Liver (tissue), 3 donors: ENCODE measurements at regions not wholly inside any gene's neighbourhood (a gene's known extent, or its start where the extent isn't known, plus 50 kb on each side); places are given as distances from the start of the nearest gene placed in this dataset.

Experiments
- FOXA2 ChIP-seq: IDR thresholded peaks from 2 replicates; pipeline ENCODE4 v1.6.1; 2016; ENCODE audit warnings: antibody characterized with exemption
- JUND ChIP-seq, 2 donors: IDR thresholded peaks; 2 replicates each; pipeline ENCODE4 v1.6.1; 2016; ENCODE audit warnings: antibody characterized with exemption in 2 of 2
- RAD21 ChIP-seq, 2 donors: IDR thresholded peaks; 2 replicates each; pipeline ENCODE4 v1.6.1; 2016; ENCODE audit warnings: antibody characterized with exemption in 2 of 2, mild to moderate bottlenecking in 2 of 2
- SP1 ChIP-seq: IDR thresholded peaks from 2 replicates; pipeline ENCODE4 v1.6.1; 2018; ENCODE audit warnings: antibody characterized with exemption, mild to moderate bottlenecking
- TAF1 ChIP-seq: conservative IDR thresholded peaks from 2 replicates; pipeline ENCODE4 v1.6.1; 2016; ENCODE audit warnings: antibody characterized with exemption, mild to moderate bottlenecking
- TF ChIP-seq, protein P1 (sequence below): IDR thresholded peaks from 2 replicates; pipeline ENCODE4 v1.6.1; 2016; ENCODE audit warnings: antibody characterized with exemption, mild to moderate bottlenecking
- TF ChIP-seq, protein P2 (sequence below): fragments of 150-350 bp; IDR thresholded peaks from 2 replicates; pipeline ENCODE4 v1.5.1; 2017; ENCODE audit warnings: improper control_type of control experiment, low read depth, low read length; ENCODE audit not compliant: missing input control
- TF ChIP-seq, protein P3 (sequence below): IDR thresholded peaks from 2 replicates; pipeline ENCODE4 v1.6.1; 2016; ENCODE audit warnings: antibody characterized with exemption
- donor health status: healthy.
- donor health status: healthy.

DNA sequence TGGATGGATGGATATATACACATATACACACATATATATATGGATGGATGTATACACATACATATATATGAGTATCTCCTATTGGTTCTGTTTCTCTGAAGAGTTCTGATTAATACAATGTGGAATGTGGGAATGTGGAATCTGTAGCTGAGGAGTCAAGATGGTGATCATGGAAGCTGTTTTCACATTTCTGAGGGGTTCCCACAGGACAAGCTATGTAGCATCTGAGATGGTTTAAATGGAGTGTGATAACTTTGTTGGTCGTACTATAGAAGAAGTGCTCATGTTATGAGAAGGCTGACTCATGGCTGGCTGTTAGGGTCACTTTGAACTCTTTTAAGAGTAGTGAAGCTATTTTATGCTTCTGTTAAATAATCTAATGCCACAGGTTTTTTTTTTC lies 279.7 kb downstream of the MEIS1 start:
- TF ChIP-seq, protein P1, sequence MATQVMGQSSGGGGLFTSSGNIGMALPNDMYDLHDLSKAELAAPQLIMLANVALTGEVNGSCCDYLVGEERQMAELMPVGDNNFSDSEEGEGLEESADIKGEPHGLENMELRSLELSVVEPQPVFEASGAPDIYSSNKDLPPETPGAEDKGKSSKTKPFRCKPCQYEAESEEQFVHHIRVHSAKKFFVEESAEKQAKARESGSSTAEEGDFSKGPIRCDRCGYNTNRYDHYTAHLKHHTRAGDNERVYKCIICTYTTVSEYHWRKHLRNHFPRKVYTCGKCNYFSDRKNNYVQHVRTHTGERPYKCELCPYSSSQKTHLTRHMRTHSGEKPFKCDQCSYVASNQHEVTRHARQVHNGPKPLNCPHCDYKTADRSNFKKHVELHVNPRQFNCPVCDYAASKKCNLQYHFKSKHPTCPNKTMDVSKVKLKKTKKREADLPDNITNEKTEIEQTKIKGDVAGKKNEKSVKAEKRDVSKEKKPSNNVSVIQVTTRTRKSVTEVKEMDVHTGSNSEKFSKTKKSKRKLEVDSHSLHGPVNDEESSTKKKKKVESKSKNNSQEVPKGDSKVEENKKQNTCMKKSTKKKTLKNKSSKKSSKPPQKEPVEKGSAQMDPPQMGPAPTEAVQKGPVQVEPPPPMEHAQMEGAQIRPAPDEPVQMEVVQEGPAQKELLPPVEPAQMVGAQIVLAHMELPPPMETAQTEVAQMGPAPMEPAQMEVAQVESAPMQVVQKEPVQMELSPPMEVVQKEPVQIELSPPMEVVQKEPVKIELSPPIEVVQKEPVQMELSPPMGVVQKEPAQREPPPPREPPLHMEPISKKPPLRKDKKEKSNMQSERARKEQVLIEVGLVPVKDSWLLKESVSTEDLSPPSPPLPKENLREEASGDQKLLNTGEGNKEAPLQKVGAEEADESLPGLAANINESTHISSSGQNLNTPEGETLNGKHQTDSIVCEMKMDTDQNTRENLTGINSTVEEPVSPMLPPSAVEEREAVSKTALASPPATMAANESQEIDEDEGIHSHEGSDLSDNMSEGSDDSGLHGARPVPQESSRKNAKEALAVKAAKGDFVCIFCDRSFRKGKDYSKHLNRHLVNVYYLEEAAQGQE: no peak
- TF ChIP-seq, protein P2, sequence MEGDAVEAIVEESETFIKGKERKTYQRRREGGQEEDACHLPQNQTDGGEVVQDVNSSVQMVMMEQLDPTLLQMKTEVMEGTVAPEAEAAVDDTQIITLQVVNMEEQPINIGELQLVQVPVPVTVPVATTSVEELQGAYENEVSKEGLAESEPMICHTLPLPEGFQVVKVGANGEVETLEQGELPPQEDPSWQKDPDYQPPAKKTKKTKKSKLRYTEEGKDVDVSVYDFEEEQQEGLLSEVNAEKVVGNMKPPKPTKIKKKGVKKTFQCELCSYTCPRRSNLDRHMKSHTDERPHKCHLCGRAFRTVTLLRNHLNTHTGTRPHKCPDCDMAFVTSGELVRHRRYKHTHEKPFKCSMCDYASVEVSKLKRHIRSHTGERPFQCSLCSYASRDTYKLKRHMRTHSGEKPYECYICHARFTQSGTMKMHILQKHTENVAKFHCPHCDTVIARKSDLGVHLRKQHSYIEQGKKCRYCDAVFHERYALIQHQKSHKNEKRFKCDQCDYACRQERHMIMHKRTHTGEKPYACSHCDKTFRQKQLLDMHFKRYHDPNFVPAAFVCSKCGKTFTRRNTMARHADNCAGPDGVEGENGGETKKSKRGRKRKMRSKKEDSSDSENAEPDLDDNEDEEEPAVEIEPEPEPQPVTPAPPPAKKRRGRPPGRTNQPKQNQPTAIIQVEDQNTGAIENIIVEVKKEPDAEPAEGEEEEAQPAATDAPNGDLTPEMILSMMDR: no peak
- TF ChIP-seq, protein P3, sequence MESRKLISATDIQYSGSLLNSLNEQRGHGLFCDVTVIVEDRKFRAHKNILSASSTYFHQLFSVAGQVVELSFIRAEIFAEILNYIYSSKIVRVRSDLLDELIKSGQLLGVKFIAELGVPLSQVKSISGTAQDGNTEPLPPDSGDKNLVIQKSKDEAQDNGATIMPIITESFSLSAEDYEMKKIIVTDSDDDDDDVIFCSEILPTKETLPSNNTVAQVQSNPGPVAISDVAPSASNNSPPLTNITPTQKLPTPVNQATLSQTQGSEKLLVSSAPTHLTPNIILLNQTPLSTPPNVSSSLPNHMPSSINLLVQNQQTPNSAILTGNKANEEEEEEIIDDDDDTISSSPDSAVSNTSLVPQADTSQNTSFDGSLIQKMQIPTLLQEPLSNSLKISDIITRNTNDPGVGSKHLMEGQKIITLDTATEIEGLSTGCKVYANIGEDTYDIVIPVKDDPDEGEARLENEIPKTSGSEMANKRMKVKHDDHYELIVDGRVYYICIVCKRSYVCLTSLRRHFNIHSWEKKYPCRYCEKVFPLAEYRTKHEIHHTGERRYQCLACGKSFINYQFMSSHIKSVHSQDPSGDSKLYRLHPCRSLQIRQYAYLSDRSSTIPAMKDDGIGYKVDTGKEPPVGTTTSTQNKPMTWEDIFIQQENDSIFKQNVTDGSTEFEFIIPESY: no peak
- no peak for TF ChIP-seq RAD21 (IDR thresholded peaks at IDR 0.05)
- no peak for TF ChIP-seq TAF1
- TF ChIP-seq FOXA2: no peak
- no peak for TF ChIP-seq SP1
- no peak for TF ChIP-seq JUND (IDR thresholded peaks at IDR 0.05)
